Caco-2 (cell line): ENCODE measurements at regions not wholly inside any gene's neighbourhood (a gene's known extent, or its start where the extent isn't known, plus 50 kb on each side); places are given as distances from the start of the nearest gene placed in this dataset.

Experiments
- BruUV-seq: library from RNA; stranded (reverse); fragments of 400-500 nt; replicated peaks from 2 replicates; lab custom pipeline; 2021; lab: Mats Ljungman, UMichigan
- CTCF ChIA-PET: fragments of 300-600 bp; sonication (Branson Sonifier 250); formaldehyde crosslinking; loops from one replicate; lab custom pipeline; 2022; ENCODE audit warnings: antibody characterized with exemption; lab: Charles Lee
- POLR2A ChIA-PET: fragments of 300-600 bp; sonication (Branson Sonifier 250); formaldehyde crosslinking; loops from one replicate; lab custom pipeline; 2022; ENCODE audit warnings: antibody characterized with exemption; lab: Charles Lee
- DNase-seq, 2 experiments: peaks; one replicate each; pipeline versions ENCODE4 v3.0.0 to v3.0.0-alpha.2; 2020 to 2022
- H3K27me3 ChIP-seq: replicated peaks from 2 replicates; pipeline ENCODE4 v1.6.0; 2011; ENCODE audit warnings: low read length; ENCODE audit not compliant: control insufficient read depth, insufficient read depth
- H3K36me3 ChIP-seq: 2 replicates; pipeline ENCODE4 v1.5.1; 2011; ENCODE audit warnings: low read length; ENCODE audit not compliant: control insufficient read depth, insufficient read depth
- H3K4me1 ChIP-seq: fragments of 250-450 bp; sonication (Bioruptor Pico); 2 replicates; pipeline ENCODE4 v1.5.1; 2020; ENCODE audit warnings: mild to moderate bottlenecking
- H3K4me3 ChIP-seq: 2 replicates; pipeline ENCODE4 v1.5.1; 2011; ENCODE audit warnings: low read depth, mild to moderate bottlenecking, control low read depth, low read length
- H3K9me3 ChIP-seq: fragments of 250-450 bp; sonication (Bioruptor Pico); 2 replicates; pipeline ENCODE4 v1.5.1; 2020; ENCODE audit warnings: mild to moderate bottlenecking, moderate library complexity
- H3K27ac Mint-ChIP-seq: one replicate; pipeline ENCODE4 v1.8.0; 2022; ENCODE audit warnings: mixed read lengths; ENCODE audit not compliant: unreplicated experiment
- H3K27me3 Mint-ChIP-seq: one replicate; pipeline ENCODE4 v1.8.0; 2022; ENCODE audit warnings: mixed read lengths; ENCODE audit not compliant: insufficient read depth, unreplicated experiment
- H3K36me3 Mint-ChIP-seq: one replicate; pipeline ENCODE4 v1.8.0; 2022; ENCODE audit warnings: mild to moderate bottlenecking, mixed read lengths; ENCODE audit not compliant: insufficient read depth, unreplicated experiment
- H3K4me1 Mint-ChIP-seq: one replicate; pipeline ENCODE4 v1.8.0; 2022; ENCODE audit warnings: low read depth, mixed read lengths; ENCODE audit not compliant: unreplicated experiment
- H3K4me3 Mint-ChIP-seq: one replicate; pipeline ENCODE4 v1.8.0; 2022; ENCODE audit warnings: mild to moderate bottlenecking, moderate library complexity, mixed read lengths; ENCODE audit not compliant: unreplicated experiment
- H3K9me3 Mint-ChIP-seq: one replicate; pipeline ENCODE4 v1.8.0; 2022; ENCODE audit warnings: mixed read lengths; ENCODE audit not compliant: unreplicated experiment
- intact Hi-C: fragments of 100-400 bp; cut with micrococcal nuclease; formaldehyde crosslinking; loops from one replicate; pipeline ENCODE4 v1.10.0; 2022; ENCODE audit not compliant: unreplicated experiment
- TF ChIP-seq, protein P1 (sequence below), 2 experiments: fragments of 200-600 bp in 1 of 2; IDR thresholded peaks; 1 replicate in 1 of 2; 2 replicates in 1 of 2; pipeline versions ENCODE4 v1.5.1 to v1.8.0; 2011 to 2022; ENCODE audit warnings: antibody characterized with exemption in 1 of 2, control low read depth in 1 of 2, inconsistent platforms in 1 of 2, low read depth in 1 of 2, low read length in 1 of 2, mild to moderate bottlenecking in 1 of 2, moderate library complexity in 1 of 2; ENCODE audit not compliant: insufficient read depth in 1 of 2, severe bottlenecking in 1 of 2, unreplicated experiment in 1 of 2

DNA sequence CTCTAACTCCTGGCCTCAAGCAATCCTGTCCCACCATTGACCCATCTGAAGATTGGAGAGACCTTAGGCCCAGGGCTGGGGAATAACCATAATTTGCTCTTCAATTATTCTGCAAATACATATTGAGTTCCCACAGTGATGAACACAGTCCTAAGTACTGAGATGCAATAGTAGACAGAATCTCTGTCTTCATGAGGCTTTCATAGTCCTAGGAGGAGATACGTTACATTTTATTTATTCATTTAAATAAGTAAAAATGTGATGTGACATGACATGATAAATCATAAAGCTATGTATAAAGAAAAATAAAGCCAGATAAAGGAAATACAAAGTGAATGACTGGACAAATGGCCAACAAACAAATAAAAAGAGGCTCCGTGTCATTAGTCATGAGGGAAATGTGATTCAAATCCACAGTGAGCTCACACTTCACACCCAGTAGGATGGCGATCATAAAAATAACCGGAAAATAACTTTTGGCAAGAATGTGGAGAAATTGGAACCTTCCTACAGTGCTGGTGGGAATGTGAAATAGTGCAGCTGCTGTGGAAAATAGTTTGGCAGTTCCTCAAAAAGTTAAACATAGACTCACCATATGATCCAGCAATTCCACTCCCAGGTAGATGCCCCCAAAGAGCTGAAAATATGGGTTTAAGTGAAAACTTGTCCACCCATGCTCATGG is 52.1 kb upstream of the JCAD start:
- H3K4me1 Mint-ChIP-seq = peaks cover 14% of the 10 kb centered on the region
- ChIA-PET POLR2A (no interaction called here), CTCF (no interaction called here)
- no peak for DNase-seq
- no peaks in the 10 kb centered on the region; the same call in 1 of the 2 replicates for H3K4me1 ChIP-seq
- H3K4me3 ChIP-seq = no peak overlapping the region
- peaks cover 6% of the 10 kb centered on the region; the same call in 1 of the 2 replicates for H3K9me3 ChIP-seq
- no peaks in the 10 kb centered on the region for H3K9me3 Mint-ChIP-seq
- H3K36me3 Mint-ChIP-seq = no peaks in the 10 kb centered on the region
- TF ChIP-seq, protein P1, sequence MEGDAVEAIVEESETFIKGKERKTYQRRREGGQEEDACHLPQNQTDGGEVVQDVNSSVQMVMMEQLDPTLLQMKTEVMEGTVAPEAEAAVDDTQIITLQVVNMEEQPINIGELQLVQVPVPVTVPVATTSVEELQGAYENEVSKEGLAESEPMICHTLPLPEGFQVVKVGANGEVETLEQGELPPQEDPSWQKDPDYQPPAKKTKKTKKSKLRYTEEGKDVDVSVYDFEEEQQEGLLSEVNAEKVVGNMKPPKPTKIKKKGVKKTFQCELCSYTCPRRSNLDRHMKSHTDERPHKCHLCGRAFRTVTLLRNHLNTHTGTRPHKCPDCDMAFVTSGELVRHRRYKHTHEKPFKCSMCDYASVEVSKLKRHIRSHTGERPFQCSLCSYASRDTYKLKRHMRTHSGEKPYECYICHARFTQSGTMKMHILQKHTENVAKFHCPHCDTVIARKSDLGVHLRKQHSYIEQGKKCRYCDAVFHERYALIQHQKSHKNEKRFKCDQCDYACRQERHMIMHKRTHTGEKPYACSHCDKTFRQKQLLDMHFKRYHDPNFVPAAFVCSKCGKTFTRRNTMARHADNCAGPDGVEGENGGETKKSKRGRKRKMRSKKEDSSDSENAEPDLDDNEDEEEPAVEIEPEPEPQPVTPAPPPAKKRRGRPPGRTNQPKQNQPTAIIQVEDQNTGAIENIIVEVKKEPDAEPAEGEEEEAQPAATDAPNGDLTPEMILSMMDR (IDR thresholded peaks at IDR 0.05; ENCODE audit: insufficient read depth in 1 of 2, low read depth in 1 of 2, low read length in 1 of 2, severe bottlenecking in 1 of 2, unreplicated experiment in 1 of 2) = no peak
- H3K4me3 Mint-ChIP-seq = no peak overlapping the region
- no peaks in the 10 kb centered on the region for H3K27me3 ChIP-seq
- H3K27me3 Mint-ChIP-seq = no peaks in the 10 kb centered on the region
- H3K36me3 ChIP-seq = no peaks in the 10 kb centered on the region
- BruUV-seq = no TSS peak
- intact Hi-C loops = no loop called here
- H3K27ac Mint-ChIP-seq = no peak overlapping the region
